ENCODE measurements at regions not wholly inside any gene's neighbourhood (a gene's known extent, or its start where the extent isn't known, plus 50 kb on each side); places are given as distances from the start of the nearest gene placed in this dataset.
"Not testable (repeated sequence)": the region's sequence is repeated elsewhere in the genome, so short reads cannot be mapped to it uniquely, and the experiment has no call there.

- peak overlapping the region; percentile 22 to 58 for H3K27ac Mint-ChIP-seq
- peaks cover 27 to 34% of the 10 kb centered on the region in 2 donors for H3K9me3 Mint-ChIP-seq
- DNase-seq (ENCODE audit: low spot score in 2 of 2): no peak
- peak in 1 of 2 donors; percentile 46 for ATAC-seq
- H3K36me3 Mint-ChIP-seq: peaks cover 16 to 40% of the 10 kb centered on the region in 2 donors
These were observed 122.8 kb downstream of the ZC4H2 start for GRCh38 chrX:64853424-64853823.

GRCh38 chrX:64850371-64851082, 125.7 kb downstream of the ZC4H2 start:
- DNase-seq (ENCODE audit: low spot score in 2 of 2) (peak in 1 of 2 donors; percentile 7), ATAC-seq (peak; percentile 66 to 87)
- peaks cover 22 to 26% of the 10 kb centered on the region in 2 donors for H3K9me3 Mint-ChIP-seq
- H3K27ac Mint-ChIP-seq: no peak overlapping the region
- peaks cover 9 to 25% of the 10 kb centered on the region in 2 donors for H3K36me3 Mint-ChIP-seq

- DNase-seq (ENCODE audit: low spot score in 2 of 2) (no peak), ATAC-seq (peak in 1 of 2 donors; percentile 11)
- peaks cover 33 to 37% of the 10 kb centered on the region in 2 donors for H3K9me3 Mint-ChIP-seq
- peak overlapping the region; percentile 88 to 97 for H3K27ac Mint-ChIP-seq
- H3K36me3 Mint-ChIP-seq: peaks cover 15 to 52% of the 10 kb centered on the region in 2 donors
These were observed 133.0 kb downstream of the ZC4H2 start for GRCh38 chrX:64843224-64843623.

- peak; percentile 47 to 80 for ATAC-seq
- Mint-ChIP-seq H3K9me3 (peaks cover 33 to 37% of the 10 kb centered on the region in 2 donors), H3K27ac (peak overlapping the region; percentile 88 to 97)
These were observed 133.8 kb downstream of the ZC4H2 start for GRCh38 chrX:64842492-64842891.

GRCh38 chrX:64805683-64806082, 170.6 kb downstream of the ZC4H2 start:
- peaks cover under 1 to 22% of the 10 kb centered on the region in 2 donors for H3K36me3 Mint-ChIP-seq
- DNase-seq (ENCODE audit: low spot score in 2 of 2) (no peak), ATAC-seq (peak; percentile 51 to 60)
- peaks cover 19 to 20% of the 10 kb centered on the region in 2 donors for H3K9me3 Mint-ChIP-seq
- no peak overlapping the region for H3K27ac Mint-ChIP-seq

More at GRCh38 chrX:64842492-64842891, 133.8 kb downstream of the ZC4H2 start:
- H3K36me3 Mint-ChIP-seq: peaks cover 16 to 52% of the 10 kb centered on the region in 2 donors
- DNase-seq (ENCODE audit: low spot score in 2 of 2): no peak

GRCh38 chrX:64792598-64793337, 183.5 kb downstream of the ZC4H2 start:
- peaks cover 0 to 18% of the 10 kb centered on the region in 2 donors for H3K36me3 Mint-ChIP-seq
- no peak overlapping the region for H3K27ac Mint-ChIP-seq
- H3K9me3 Mint-ChIP-seq: peaks cover 7 to 11% of the 10 kb centered on the region in 2 donors
- no peak for DNase-seq (ENCODE audit: low spot score in 2 of 2)
- ATAC-seq: no peak

- Mint-ChIP-seq H3K27ac (no peak overlapping the region), H3K9me3 (peaks cover 5 to 11% of the 10 kb centered on the region in 2 donors), H3K36me3 (peaks cover 0 to 5% of the 10 kb centered on the region in 2 donors)
- no peak for DNase-seq (ENCODE audit: low spot score in 2 of 2)
- ATAC-seq: no peak
These were observed 193.3 kb downstream of the ZC4H2 start for GRCh38 chrX:64782923-64783322.

GRCh38 chrX:64758047-64758446, 218.2 kb downstream of the ZC4H2 start:
- no peak for ATAC-seq
- no peak overlapping the region for H3K27ac Mint-ChIP-seq
- no peak for DNase-seq (ENCODE audit: low spot score in 2 of 2)
- H3K9me3 Mint-ChIP-seq: peaks cover 5 to 20% of the 10 kb centered on the region in 2 donors
- H3K36me3 Mint-ChIP-seq: peaks cover 11 to 22% of the 10 kb centered on the region in 2 donors

GRCh38 chrX:64739792-64740378, 236.4 kb downstream of the ZC4H2 start:
- H3K36me3 Mint-ChIP-seq: peaks cover 0 to 6% of the 10 kb centered on the region in 2 donors
- no peak for ATAC-seq
- no peak for DNase-seq (ENCODE audit: low spot score in 2 of 2)
- peaks cover 0 to 3% of the 10 kb centered on the region in 2 donors for H3K9me3 Mint-ChIP-seq
- H3K27ac Mint-ChIP-seq: no peak overlapping the region

GRCh38 chrX:64698317-64698716, 277.9 kb downstream of the ZC4H2 start:
- Mint-ChIP-seq H3K9me3 (peaks cover 13 to 21% of the 10 kb centered on the region in 2 donors), H3K36me3 (peaks cover 5 to 18% of the 10 kb centered on the region in 2 donors), H3K27ac (no peak overlapping the region)
- DNase-seq (ENCODE audit: low spot score in 2 of 2): no peak
- ATAC-seq: no peak

- ATAC-seq; H3K36me3 Mint-ChIP-seq; DNase-seq (ENCODE audit: low spot score in 2 of 2); H3K27ac Mint-ChIP-seq: not testable (repeated sequence)
- peaks cover 6 to 14% of the 10 kb centered on the region in 2 donors for H3K9me3 Mint-ChIP-seq
These were observed 280.9 kb downstream of the ZC4H2 start for GRCh38 chrX:64695372-64695771.

- ATAC-seq: no peak
- Mint-ChIP-seq H3K9me3 (peaks cover 14 to 23% of the 10 kb centered on the region in 2 donors), H3K27ac (no peak overlapping the region), H3K36me3 (peaks cover 16 to 17% of the 10 kb centered on the region in 2 donors)
- no peak for DNase-seq (ENCODE audit: low spot score in 2 of 2)
These were observed 267.6 kb upstream of the MTMR8 start for GRCh38 chrX:64662876-64663275.

GRCh38 chrX:64657229-64657628, 262.0 kb upstream of the MTMR8 start:
- not testable (repeated sequence) for H3K27ac Mint-ChIP-seq; ATAC-seq; DNase-seq (ENCODE audit: low spot score in 2 of 2)
- Mint-ChIP-seq H3K9me3 (peaks cover 31 to 32% of the 10 kb centered on the region in 2 donors), H3K36me3 (peaks cover 16 to 24% of the 10 kb centered on the region in 2 donors)

GRCh38 chrX:64642482-64642881, 247.2 kb upstream of the MTMR8 start:
- Mint-ChIP-seq H3K36me3 (peaks cover 0 to 20% of the 10 kb centered on the region in 2 donors), H3K9me3 (peaks cover 1 to 11% of the 10 kb centered on the region in 2 donors), H3K27ac (no peak overlapping the region)
- ATAC-seq (no peak), DNase-seq (ENCODE audit: low spot score in 2 of 2) (no peak)
